GM06990 (cell line): ENCODE measurements at regions not wholly inside any gene's neighbourhood (a gene's known extent, or its start where the extent isn't known, plus 50 kb on each side); places are given as distances from the start of the nearest gene placed in this dataset.

Experiments
- DNase-seq: peaks from one replicate; pipeline ENCODE4 v3.0.0-alpha.2; 2011; ENCODE audit not compliant: insufficient read length; ENCODE audit errors: extremely low read depth
- H3K27me3 ChIP-seq: replicated peaks from 2 replicates; pipeline ENCODE4 v1.6.0; 2011; ENCODE audit warnings: low read length; ENCODE audit not compliant: control insufficient read depth, insufficient read depth
- H3K36me3 ChIP-seq: 2 replicates; pipeline ENCODE4 v1.5.1; 2011; ENCODE audit warnings: low read length; ENCODE audit not compliant: control insufficient read depth, insufficient read depth
- H3K4me3 ChIP-seq: replicated peaks from 2 replicates; pipeline ENCODE4 v1.5.1; 2011; ENCODE audit warnings: low read depth, mild to moderate bottlenecking, control low read depth, low read length
- TF ChIP-seq, protein P1 (sequence below): IDR thresholded peaks from 2 replicates; pipeline ENCODE4 v1.5.1; 2011; ENCODE audit warnings: low read length, control low read depth, mild to moderate bottlenecking, inconsistent platforms; ENCODE audit not compliant: insufficient read depth, poor library complexity, severe bottlenecking

DNA sequence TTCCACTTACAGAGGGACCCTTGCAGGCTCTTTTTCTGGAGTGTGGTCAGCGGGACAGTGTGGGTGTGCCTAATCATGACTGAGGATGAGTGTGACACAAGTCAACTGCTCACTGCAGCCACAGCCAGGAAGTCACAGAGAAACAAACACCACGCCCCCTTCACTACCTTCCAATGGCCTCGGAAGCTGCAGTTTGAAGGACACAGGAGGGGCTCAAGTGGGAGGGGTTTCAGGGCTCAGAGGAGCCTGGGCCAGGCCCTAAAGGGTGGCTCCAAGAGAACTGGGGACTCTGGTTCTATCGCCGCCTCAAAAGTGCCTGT lies 116.2 kb upstream of the SDK2 start:
- Histone ChIP-seq H3K36me3 (no peaks in the 10 kb centered on the region), H3K4me3 (no peak overlapping the region), H3K27me3 (no peaks in the 10 kb centered on the region; the same call in 1 of the 2 replicates)
- TF ChIP-seq, protein P1, sequence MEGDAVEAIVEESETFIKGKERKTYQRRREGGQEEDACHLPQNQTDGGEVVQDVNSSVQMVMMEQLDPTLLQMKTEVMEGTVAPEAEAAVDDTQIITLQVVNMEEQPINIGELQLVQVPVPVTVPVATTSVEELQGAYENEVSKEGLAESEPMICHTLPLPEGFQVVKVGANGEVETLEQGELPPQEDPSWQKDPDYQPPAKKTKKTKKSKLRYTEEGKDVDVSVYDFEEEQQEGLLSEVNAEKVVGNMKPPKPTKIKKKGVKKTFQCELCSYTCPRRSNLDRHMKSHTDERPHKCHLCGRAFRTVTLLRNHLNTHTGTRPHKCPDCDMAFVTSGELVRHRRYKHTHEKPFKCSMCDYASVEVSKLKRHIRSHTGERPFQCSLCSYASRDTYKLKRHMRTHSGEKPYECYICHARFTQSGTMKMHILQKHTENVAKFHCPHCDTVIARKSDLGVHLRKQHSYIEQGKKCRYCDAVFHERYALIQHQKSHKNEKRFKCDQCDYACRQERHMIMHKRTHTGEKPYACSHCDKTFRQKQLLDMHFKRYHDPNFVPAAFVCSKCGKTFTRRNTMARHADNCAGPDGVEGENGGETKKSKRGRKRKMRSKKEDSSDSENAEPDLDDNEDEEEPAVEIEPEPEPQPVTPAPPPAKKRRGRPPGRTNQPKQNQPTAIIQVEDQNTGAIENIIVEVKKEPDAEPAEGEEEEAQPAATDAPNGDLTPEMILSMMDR: no peak
- no peak for DNase-seq

GRCh38 chr17:73765824-73766563 lies 121.7 kb upstream of the SDK2 start:
- peaks cover 1% of the 10 kb centered on the region; the same call in 1 of the 2 replicates for H3K27me3 ChIP-seq
- TF ChIP-seq, protein P1: no peak
- no peak for DNase-seq
- no peaks in the 10 kb centered on the region for H3K36me3 ChIP-seq
- H3K4me3 ChIP-seq: no peak overlapping the region

DNA sequence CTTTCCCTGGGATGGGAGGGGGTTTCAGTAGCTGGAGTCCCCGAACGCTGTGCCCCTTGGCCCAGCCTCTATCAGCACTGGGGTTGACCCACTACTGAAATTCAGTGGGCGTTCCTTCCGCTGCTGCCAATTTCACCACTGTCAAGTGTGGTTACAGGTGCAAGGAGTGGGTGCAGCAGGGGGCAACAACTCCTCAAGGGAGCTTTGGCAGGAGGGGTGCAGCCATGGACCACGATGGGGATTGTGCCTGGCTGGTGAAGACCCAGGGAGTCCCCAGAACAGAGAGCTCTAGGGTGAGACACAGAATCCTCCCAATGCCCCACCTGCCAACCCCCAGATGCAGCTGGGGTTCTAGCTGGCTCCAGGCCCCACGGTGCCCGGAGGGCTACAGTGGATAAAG lies 123.5 kb upstream of the SDK2 start:
- TF ChIP-seq, protein P1: no peak
- H3K4me3 ChIP-seq: no peak overlapping the region
- H3K27me3 ChIP-seq: peaks cover 1% of the 10 kb centered on the region; the same call in 1 of the 2 replicates
- no peaks in the 10 kb centered on the region for H3K36me3 ChIP-seq
- DNase-seq: no peak

- H3K36me3 ChIP-seq: no peaks in the 10 kb centered on the region
- no peak overlapping the region for H3K4me3 ChIP-seq
- no peak for DNase-seq
- TF ChIP-seq, protein P1: no peak
- H3K27me3 ChIP-seq: peaks cover 1% of the 10 kb centered on the region; the same call in 1 of the 2 replicates
Observed at GRCh38 chr17:73768691-73769090, 124.4 kb upstream of the SDK2 start.

DNA sequence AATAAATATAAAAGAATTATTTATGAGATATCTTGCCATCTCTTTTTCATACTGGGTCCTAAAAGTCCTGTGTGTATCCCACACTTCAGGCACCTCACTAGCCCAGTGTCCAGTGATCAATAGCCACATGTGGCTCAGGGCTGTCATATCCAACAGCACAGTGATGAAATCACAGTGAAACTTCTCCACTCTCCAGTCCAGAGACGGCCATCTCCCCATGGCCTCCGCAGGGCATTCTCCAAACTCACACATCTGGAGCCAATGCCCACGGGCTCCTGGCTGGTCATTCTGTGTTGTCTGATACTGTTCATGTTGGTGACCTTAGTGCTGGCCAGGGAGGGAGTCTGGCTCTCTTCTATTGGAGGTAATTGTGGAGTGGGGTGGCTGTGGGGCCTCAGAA lies 125.2 kb upstream of the SDK2 start:
- no peak for DNase-seq
- Histone ChIP-seq H3K27me3 (peaks cover 1% of the 10 kb centered on the region; the same call in 1 of the 2 replicates), H3K4me3 (no peak overlapping the region), H3K36me3 (no peaks in the 10 kb centered on the region)
- TF ChIP-seq, protein P1: no peak
